ENCODE measurements at regions not wholly inside any gene's neighbourhood (a gene's known extent, or its start where the extent isn't known, plus 50 kb on each side); places are given as distances from the start of the nearest gene placed in this dataset.

DNA sequence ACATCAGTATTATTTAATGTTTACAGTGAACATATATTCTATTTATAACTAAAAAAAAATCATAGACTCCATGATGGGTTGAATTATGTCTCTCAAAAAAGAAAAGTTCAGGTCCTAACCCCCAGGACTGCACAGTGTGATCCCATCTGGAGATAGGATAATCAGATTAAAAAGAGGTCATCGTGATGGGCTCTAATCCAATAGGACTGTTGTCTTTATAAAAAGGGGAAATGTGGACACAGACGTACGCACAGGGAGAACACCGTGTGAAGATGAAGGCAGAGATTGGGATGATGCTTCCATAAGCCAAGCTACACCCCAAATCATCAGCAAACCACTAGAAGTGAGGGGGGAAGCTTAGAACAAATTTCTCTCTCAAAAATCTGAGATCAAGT lies 221.4 kb downstream of the SNX18 start:
- Histone ChIP-seq H3K4me3 (ENCODE audit: low read length in 2 of 2) (no peak overlapping the region), H3K27me3 (ENCODE audit: control insufficient read depth in 2 of 2, insufficient read depth in 2 of 2, low read length in 2 of 2) (no peaks in the 10 kb centered on the region), H3K9me3 (ENCODE audit: control insufficient read depth in 2 of 2, low read length in 2 of 2) (no peaks in the 10 kb centered on the region), H3K27ac (ENCODE audit: low read depth in 2 of 2, low read length in 2 of 2) (no peak overlapping the region), H3K4me1 (ENCODE audit: control insufficient read depth in 2 of 2, insufficient read depth in 2 of 2, low read length in 2 of 2) (peaks cover 0 to 12% of the 10 kb centered on the region in 2 donors), H3K36me3 (ENCODE audit: control insufficient read depth in 2 of 2, insufficient read depth in 2 of 2, low read length in 2 of 2) (no peaks in the 10 kb centered on the region), H3K9ac (ENCODE audit: low read depth in 1 of 2, low read length in 2 of 2) (no peak overlapping the region)

DNA sequence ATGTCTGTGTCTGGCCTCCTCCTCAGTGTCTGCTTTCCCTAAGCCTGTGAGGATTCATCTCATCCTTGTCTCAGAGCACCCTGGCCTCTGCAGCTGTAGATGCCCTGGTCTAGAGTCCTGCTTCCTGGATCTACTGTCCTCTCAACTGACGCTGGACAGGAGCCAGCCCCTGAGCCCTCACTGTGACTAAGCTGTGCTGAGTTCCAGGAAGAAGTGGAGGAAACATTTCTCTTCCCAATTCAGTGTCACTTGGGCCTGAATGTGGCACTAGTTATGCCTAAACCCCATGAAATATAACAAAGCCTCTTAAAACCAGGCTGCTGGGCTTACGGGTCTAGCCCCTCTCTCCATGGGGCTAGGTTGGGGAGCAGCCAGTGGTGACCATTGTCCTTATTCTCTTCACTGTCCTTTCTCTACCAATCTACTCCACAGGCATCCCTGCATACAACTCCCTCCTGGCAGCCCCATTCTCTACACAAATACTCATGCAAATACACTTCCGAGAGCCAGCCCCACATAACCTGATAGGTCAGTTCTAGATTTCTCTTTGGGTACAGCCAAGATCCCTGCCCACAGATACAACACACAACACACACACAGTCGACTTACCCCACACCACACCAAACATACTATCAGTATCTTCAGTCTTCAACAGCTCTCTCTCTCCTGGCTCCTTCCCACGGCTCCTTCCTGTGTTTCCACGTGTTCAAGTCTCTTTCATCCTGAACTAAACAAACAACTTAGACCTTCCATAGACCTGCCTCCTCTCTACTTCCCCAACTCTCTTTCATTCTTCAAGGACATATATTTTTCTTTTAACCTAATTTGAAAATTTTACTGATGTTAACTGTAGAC lies 220.8 kb downstream of the SNX18 start:
- no peak overlapping the region for H3K9ac ChIP-seq (ENCODE audit: low read depth in 1 of 2, low read length in 2 of 2)
- no peaks in the 10 kb centered on the region for H3K36me3 ChIP-seq (ENCODE audit: control insufficient read depth in 2 of 2, insufficient read depth in 2 of 2, low read length in 2 of 2)
- H3K4me3 ChIP-seq (ENCODE audit: low read length in 2 of 2), result no peak overlapping the region
- no peaks in the 10 kb centered on the region for H3K27me3 ChIP-seq (ENCODE audit: control insufficient read depth in 2 of 2, insufficient read depth in 2 of 2, low read length in 2 of 2)
- no peak overlapping the region for H3K27ac ChIP-seq (ENCODE audit: low read depth in 2 of 2, low read length in 2 of 2)
- no peaks in the 10 kb centered on the region for H3K9me3 ChIP-seq (ENCODE audit: control insufficient read depth in 2 of 2, low read length in 2 of 2)
- H3K4me1 ChIP-seq (ENCODE audit: control insufficient read depth in 2 of 2, insufficient read depth in 2 of 2, low read length in 2 of 2), result peaks cover 0 to 9% of the 10 kb centered on the region in 2 donors

DNA sequence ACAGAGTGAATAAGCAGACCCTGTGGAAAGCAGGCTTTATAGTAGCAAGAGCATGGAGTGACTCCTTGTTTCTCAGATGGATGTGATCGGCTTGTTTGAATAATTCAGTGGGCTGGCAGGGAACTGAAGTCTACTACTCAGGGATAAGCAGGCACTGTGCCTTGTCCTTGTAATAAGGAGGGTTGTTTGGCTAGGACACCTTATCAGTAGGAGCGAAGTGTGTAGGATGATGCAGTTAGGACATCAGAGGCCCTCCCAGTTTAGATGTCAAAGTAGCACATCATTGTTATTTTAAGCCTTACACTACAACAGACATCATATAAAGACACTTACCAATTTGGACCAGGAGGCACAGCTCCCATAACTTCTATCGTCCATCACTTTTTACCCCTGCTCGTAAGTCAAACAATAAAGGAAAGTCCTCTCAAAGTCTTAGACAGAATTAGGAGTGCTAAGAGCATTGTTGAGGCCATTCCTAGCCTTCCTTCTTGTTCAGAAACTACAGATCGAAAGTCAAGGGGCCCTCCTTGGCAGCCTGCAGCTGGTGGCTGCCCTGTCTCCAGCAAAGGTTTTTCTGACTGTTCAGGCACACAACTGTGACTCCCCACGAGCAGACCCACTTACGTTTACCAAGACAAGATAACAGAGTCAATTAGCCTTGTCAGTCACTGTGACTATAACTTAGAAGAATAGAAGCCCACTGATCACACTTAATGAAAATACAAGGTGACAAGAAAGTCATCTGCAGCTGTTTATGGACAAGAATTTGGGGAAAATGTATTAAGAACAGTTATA lies 218.6 kb downstream of the SNX18 start:
- no peak overlapping the region for H3K4me3 ChIP-seq (ENCODE audit: low read length in 2 of 2)
- peaks cover 0 to 4% of the 10 kb centered on the region in 2 donors for H3K4me1 ChIP-seq (ENCODE audit: control insufficient read depth in 2 of 2, insufficient read depth in 2 of 2, low read length in 2 of 2)
- H3K9me3 ChIP-seq (ENCODE audit: control insufficient read depth in 2 of 2, low read length in 2 of 2), result no peaks in the 10 kb centered on the region
- no peak overlapping the region for H3K27ac ChIP-seq (ENCODE audit: low read depth in 2 of 2, low read length in 2 of 2)
- no peaks in the 10 kb centered on the region for H3K36me3 ChIP-seq (ENCODE audit: control insufficient read depth in 2 of 2, insufficient read depth in 2 of 2, low read length in 2 of 2)
- no peak overlapping the region for H3K9ac ChIP-seq (ENCODE audit: low read depth in 1 of 2, low read length in 2 of 2)
- no peaks in the 10 kb centered on the region for H3K27me3 ChIP-seq (ENCODE audit: control insufficient read depth in 2 of 2, insufficient read depth in 2 of 2, low read length in 2 of 2)

DNA sequence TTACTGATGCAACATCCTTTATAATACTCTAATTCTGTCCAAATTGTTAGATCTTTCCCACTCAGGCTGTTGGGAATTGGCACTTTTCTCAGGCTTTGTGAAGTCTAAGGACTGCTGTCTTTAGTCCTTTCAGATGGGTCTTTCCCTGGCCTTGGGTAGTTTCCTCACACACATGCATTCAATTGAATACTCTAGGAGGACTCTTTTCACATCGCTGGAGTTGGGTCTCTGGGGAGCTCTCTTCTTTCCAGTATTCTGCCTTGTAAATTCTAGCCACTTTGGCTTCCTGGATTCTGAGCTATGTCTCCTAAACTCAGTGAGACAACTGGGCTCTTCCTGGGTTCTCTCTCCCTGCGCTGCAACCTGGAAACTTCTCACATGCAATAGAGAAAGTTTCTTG lies 215.5 kb downstream of the SNX18 start:
- H3K4me1 ChIP-seq (ENCODE audit: control insufficient read depth in 2 of 2, insufficient read depth in 2 of 2, low read length in 2 of 2), result peaks cover 0 to under 1% of the 10 kb centered on the region in 2 donors
- H3K27me3 ChIP-seq (ENCODE audit: control insufficient read depth in 2 of 2, insufficient read depth in 2 of 2, low read length in 2 of 2), result no peaks in the 10 kb centered on the region
- no peak overlapping the region for H3K27ac ChIP-seq (ENCODE audit: low read depth in 2 of 2, low read length in 2 of 2)
- H3K36me3 ChIP-seq (ENCODE audit: control insufficient read depth in 2 of 2, insufficient read depth in 2 of 2, low read length in 2 of 2), result no peaks in the 10 kb centered on the region
- H3K9me3 ChIP-seq (ENCODE audit: control insufficient read depth in 2 of 2, low read length in 2 of 2), result no peaks in the 10 kb centered on the region
- H3K9ac ChIP-seq (ENCODE audit: low read depth in 1 of 2, low read length in 2 of 2), result no peak overlapping the region
- no peak overlapping the region for H3K4me3 ChIP-seq (ENCODE audit: low read length in 2 of 2)

DNA sequence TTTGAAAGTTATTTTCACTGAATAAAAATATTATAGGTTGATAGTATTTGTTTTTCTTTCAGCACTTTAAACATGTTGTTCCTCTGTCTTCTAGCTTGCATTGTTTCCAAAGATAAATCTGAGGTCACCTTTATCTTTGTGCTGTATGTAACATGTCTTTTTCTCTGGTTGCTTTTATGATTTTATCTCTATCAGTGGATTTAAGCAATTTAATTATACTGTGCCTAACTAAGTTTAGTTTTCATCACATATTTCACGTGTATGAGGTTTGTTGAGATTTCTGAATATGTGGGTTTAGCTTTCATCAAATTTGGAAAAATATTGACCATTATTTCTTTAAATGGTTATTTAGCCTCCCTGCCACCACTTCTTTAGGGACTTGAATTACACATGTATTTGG lies 214.5 kb downstream of the SNX18 start:
- H3K9ac ChIP-seq (ENCODE audit: low read depth in 1 of 2, low read length in 2 of 2), result no peak overlapping the region
- no peak overlapping the region for H3K4me3 ChIP-seq (ENCODE audit: low read length in 2 of 2)
- no peaks in the 10 kb centered on the region for H3K4me1 ChIP-seq (ENCODE audit: control insufficient read depth in 2 of 2, insufficient read depth in 2 of 2, low read length in 2 of 2)
- H3K36me3 ChIP-seq (ENCODE audit: control insufficient read depth in 2 of 2, insufficient read depth in 2 of 2, low read length in 2 of 2), result no peaks in the 10 kb centered on the region
- no peaks in the 10 kb centered on the region for H3K9me3 ChIP-seq (ENCODE audit: control insufficient read depth in 2 of 2, low read length in 2 of 2)
- H3K27ac ChIP-seq (ENCODE audit: low read depth in 2 of 2, low read length in 2 of 2), result no peak overlapping the region
- H3K27me3 ChIP-seq (ENCODE audit: control insufficient read depth in 2 of 2, insufficient read depth in 2 of 2, low read length in 2 of 2), result no peaks in the 10 kb centered on the region

DNA sequence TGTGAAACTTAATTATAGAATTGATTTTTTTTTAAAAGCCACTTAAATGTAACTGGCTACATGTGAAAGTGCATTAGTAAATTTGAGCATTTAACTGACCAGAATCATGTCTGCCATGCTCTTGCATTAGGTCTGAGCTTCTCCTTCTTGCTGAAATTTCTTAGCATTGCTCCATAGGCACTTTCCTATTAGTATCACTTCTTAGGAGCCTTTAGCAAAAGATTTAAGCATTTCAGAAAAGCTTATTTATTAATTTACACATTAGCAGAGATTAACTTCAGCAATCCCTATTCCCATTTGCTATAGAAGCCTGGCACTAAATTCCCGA lies 211.0 kb downstream of the SNX18 start:
- no peak overlapping the region for H3K27ac ChIP-seq (ENCODE audit: low read depth in 2 of 2, low read length in 2 of 2)
- no peak overlapping the region for H3K4me3 ChIP-seq (ENCODE audit: low read length in 2 of 2)
- no peak overlapping the region for H3K9ac ChIP-seq (ENCODE audit: low read depth in 1 of 2, low read length in 2 of 2)
- H3K4me1 ChIP-seq (ENCODE audit: control insufficient read depth in 2 of 2, insufficient read depth in 2 of 2, low read length in 2 of 2), result no peaks in the 10 kb centered on the region
- H3K27me3 ChIP-seq (ENCODE audit: control insufficient read depth in 2 of 2, insufficient read depth in 2 of 2, low read length in 2 of 2), result no peaks in the 10 kb centered on the region
- no peaks in the 10 kb centered on the region for H3K36me3 ChIP-seq (ENCODE audit: control insufficient read depth in 2 of 2, insufficient read depth in 2 of 2, low read length in 2 of 2)
- no peaks in the 10 kb centered on the region for H3K9me3 ChIP-seq (ENCODE audit: control insufficient read depth in 2 of 2, low read length in 2 of 2)

DNA sequence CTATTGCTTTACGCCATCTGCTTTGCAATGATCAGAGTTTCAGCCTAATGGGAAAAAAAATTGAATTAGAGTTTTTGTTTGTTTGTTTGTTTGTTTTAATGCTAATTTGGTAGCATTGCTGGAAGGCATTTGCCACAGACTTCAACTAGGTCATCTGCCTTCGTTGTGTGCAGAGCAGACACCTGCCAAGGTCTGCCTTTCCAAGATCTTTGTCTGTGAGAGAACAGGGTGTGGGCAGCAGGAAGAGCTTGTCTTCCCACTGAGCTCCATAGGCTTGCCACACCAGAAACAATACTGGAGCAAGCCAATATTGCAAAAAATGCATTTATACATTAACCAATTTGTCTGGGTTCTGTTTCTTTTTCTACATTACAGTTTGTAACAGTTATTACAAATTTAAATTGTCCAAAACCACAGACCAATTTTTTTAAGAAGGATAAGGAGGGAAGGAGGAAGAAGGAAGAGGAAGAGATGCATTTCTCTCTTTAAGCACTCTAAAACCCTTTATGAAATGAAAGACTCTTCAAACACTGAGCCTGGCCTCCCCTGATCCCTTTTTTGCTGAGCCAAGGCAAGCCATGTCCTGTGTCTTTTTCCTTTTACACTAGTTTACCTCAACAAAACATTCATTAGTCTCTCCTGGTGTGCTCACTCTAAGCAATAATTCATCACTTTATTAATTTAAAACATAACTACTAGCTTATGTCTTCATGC lies 210.5 kb downstream of the SNX18 start:
- Histone ChIP-seq H3K36me3 (ENCODE audit: control insufficient read depth in 2 of 2, insufficient read depth in 2 of 2, low read length in 2 of 2) (no peaks in the 10 kb centered on the region), H3K27ac (ENCODE audit: low read depth in 2 of 2, low read length in 2 of 2) (no peak overlapping the region), H3K9ac (ENCODE audit: low read depth in 1 of 2, low read length in 2 of 2) (no peak overlapping the region), H3K4me1 (ENCODE audit: control insufficient read depth in 2 of 2, insufficient read depth in 2 of 2, low read length in 2 of 2) (no peaks in the 10 kb centered on the region), H3K4me3 (ENCODE audit: low read length in 2 of 2) (no peak overlapping the region), H3K9me3 (ENCODE audit: control insufficient read depth in 2 of 2, low read length in 2 of 2) (no peaks in the 10 kb centered on the region), H3K27me3 (ENCODE audit: control insufficient read depth in 2 of 2, insufficient read depth in 2 of 2, low read length in 2 of 2) (no peaks in the 10 kb centered on the region)

DNA sequence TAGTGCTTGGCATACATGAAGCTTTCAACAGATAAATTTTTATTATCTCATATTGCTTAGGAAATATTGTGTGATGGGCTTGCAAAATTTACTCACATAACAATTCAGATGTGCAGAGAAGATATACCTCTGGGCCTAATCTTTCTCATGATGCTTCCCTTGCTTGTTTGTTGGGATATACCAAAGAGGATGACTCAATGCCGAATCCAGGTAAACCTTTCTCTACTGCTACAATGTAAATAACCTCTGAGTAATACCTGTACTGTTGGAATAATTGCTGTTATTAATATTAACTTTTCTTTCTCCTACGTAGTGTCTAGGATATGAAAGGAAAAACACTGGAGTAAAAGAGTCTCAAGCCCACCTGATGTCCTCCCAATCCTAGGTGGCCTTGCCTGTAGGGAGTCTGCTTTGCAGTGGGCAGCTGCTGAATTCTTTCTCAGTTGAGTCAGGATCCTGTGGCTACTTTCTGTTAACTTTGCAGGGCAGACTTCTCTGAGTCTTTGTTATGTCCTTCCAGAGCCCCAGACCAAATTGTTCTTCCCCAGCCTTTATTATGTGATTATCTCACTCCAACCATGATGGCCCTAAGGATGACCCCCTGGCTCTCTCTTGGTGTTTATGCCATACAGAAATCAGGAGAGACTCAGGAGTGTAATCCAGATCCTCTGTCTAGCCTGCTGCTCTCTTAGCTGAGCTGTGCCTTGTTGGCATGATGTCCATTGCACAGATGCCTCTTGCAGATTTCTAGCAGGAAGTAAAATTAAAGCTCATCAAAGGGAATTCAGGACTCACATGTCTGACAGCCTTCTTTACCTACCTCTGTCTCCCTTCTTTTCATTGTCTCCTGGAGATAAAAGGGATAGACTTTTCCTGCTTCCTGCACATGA lies 208.1 kb downstream of the SNX18 start:
- Histone ChIP-seq H3K4me3 (ENCODE audit: low read length in 2 of 2) (no peak overlapping the region), H3K9ac (ENCODE audit: low read depth in 1 of 2, low read length in 2 of 2) (no peak overlapping the region), H3K9me3 (ENCODE audit: control insufficient read depth in 2 of 2, low read length in 2 of 2) (no peaks in the 10 kb centered on the region), H3K27me3 (ENCODE audit: control insufficient read depth in 2 of 2, insufficient read depth in 2 of 2, low read length in 2 of 2) (no peaks in the 10 kb centered on the region), H3K36me3 (ENCODE audit: control insufficient read depth in 2 of 2, insufficient read depth in 2 of 2, low read length in 2 of 2) (no peaks in the 10 kb centered on the region), H3K27ac (ENCODE audit: low read depth in 2 of 2, low read length in 2 of 2) (no peak overlapping the region), H3K4me1 (ENCODE audit: control insufficient read depth in 2 of 2, insufficient read depth in 2 of 2, low read length in 2 of 2) (no peaks in the 10 kb centered on the region)

DNA sequence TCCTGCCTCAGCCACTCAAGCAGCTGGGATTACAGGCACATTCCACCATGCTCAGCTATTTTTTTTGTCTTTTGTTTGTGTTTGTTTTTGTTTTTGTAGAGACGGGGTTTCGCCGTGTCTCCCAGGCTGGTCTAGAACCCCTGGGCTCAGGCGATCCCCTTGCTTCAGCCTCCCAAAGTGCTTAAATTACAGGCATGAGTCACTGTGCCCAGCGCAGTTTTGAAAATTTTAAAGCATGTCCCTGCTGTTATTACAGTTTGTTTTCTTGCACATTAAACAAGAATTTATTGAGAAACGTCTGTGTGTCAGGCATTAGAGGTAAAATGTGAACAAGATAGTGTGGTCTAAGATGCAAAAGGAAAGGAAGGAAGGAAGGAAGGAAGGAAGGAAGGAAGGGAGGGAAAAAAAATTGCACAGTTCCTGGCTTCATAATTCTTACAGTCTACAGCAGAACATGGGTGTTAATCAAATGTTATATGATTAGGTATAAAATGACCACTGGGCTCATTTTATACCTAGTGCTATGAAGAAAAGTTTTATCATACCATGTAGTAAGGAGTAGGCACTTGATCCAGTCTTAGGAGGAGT lies 205.4 kb downstream of the SNX18 start:
- no peak overlapping the region for H3K9ac ChIP-seq (ENCODE audit: low read depth in 1 of 2, low read length in 2 of 2)
- no peaks in the 10 kb centered on the region for H3K27me3 ChIP-seq (ENCODE audit: control insufficient read depth in 2 of 2, insufficient read depth in 2 of 2, low read length in 2 of 2)
- no peaks in the 10 kb centered on the region for H3K4me1 ChIP-seq (ENCODE audit: control insufficient read depth in 2 of 2, insufficient read depth in 2 of 2, low read length in 2 of 2)
- H3K36me3 ChIP-seq (ENCODE audit: control insufficient read depth in 2 of 2, insufficient read depth in 2 of 2, low read length in 2 of 2), result no peaks in the 10 kb centered on the region
- H3K4me3 ChIP-seq (ENCODE audit: low read length in 2 of 2), result no peak overlapping the region
- H3K27ac ChIP-seq (ENCODE audit: low read depth in 2 of 2, low read length in 2 of 2), result no peak overlapping the region
- no peaks in the 10 kb centered on the region for H3K9me3 ChIP-seq (ENCODE audit: control insufficient read depth in 2 of 2, low read length in 2 of 2)

All from mucosa of rectum (tissue), 2 donors.